SK-N-SH treated with all-trans-retinoic acid at 6 μM for 48 hours (cell line): ENCODE measurements at regions not wholly inside any gene's neighbourhood (a gene's known extent, or its start where the extent isn't known, plus 50 kb on each side); places are given as distances from the start of the nearest gene placed in this dataset.

Experiments used
- ATAC-seq: fragments of 200-7000 bp; cut with Tn5 transposase; 3 replicates; pipeline ENCODE4 v1.9.1; 2020; ENCODE audit warnings: mild to moderate bottlenecking, moderate library complexity
- BACH2 ChIP-seq: fragments of 250-450 bp; sonication (Bioruptor Pico); IDR thresholded peaks from 2 replicates; pipeline ENCODE4 v1.9.0; 2021; ENCODE audit warnings: mild to moderate bottlenecking, borderline replicate concordance
- CREB5 ChIP-seq: fragments of 250-450 bp; sonication (Bioruptor Pico); IDR thresholded peaks from 2 replicates; pipeline ENCODE4 v1.5.1; 2020; ENCODE audit warnings: low read depth, mild to moderate bottlenecking, moderate library complexity
- CSDC2 ChIP-seq: fragments of 250-450 bp; sonication (Bioruptor Pico); IDR thresholded peaks from 2 replicates; pipeline ENCODE4 v1.5.0; 2020; ENCODE audit warnings: mild to moderate bottlenecking, moderate library complexity
- GLIS3 ChIP-seq: fragments of 250-450 bp; sonication (Bioruptor Pico); IDR thresholded peaks from 2 replicates; pipeline ENCODE4 v1.5.0; 2020; ENCODE audit warnings: mild to moderate bottlenecking, moderate library complexity
- ISL1 ChIP-seq: fragments of 250-450 bp; sonication (Bioruptor Pico); IDR thresholded peaks from 2 replicates; pipeline ENCODE4 v2.1.2; 2022; ENCODE audit warnings: mild to moderate bottlenecking, moderate library complexity
- OSR1 ChIP-seq: fragments of 250-450 bp; sonication (Bioruptor Pico); IDR thresholded peaks from 2 replicates; pipeline ENCODE4 v1.8.0; 2022; ENCODE audit warnings: moderate library complexity, mild to moderate bottlenecking, inconsistent platforms
- PPARA ChIP-seq: fragments of 250-450 bp; sonication (Bioruptor Pico); IDR thresholded peaks from 2 replicates; pipeline ENCODE4 v1.5.0; 2020; ENCODE audit warnings: mild to moderate bottlenecking, borderline replicate concordance
- RARB ChIP-seq: fragments of 250-450 bp; sonication (Bioruptor Pico); IDR thresholded peaks from 2 replicates; pipeline ENCODE4 v1.8.0; 2021; ENCODE audit warnings: mild to moderate bottlenecking, moderate library complexity
- SNAI2 ChIP-seq: fragments of 250-450 bp; sonication (Bioruptor Pico); IDR thresholded peaks from 2 replicates; pipeline ENCODE4 v1.5.0; 2020; ENCODE audit warnings: mild to moderate bottlenecking, moderate library complexity
- ZC3H10 ChIP-seq: fragments of 250-450 bp; sonication (Bioruptor Pico); IDR thresholded peaks from 2 replicates; pipeline ENCODE4 v1.5.1; 2021; ENCODE audit warnings: mild to moderate bottlenecking, moderate library complexity
- ZFP3 ChIP-seq: fragments of 250-450 bp; sonication (Bioruptor Pico); IDR thresholded peaks from 2 replicates; pipeline ENCODE4 v1.5.0; 2020; ENCODE audit warnings: mild to moderate bottlenecking, moderate library complexity
- ZFP30 ChIP-seq: fragments of 450-650 bp; formaldehyde crosslinking; IDR thresholded peaks from 2 replicates; pipeline ENCODE4 v1.5.0; 2022; ENCODE audit warnings: mild to moderate bottlenecking, moderate library complexity
- ZNF565 ChIP-seq: fragments of 450-650 bp; formaldehyde crosslinking; conservative IDR thresholded peaks from 2 replicates; pipeline ENCODE4 v1.5.0; 2020; ENCODE audit warnings: low read depth, mild to moderate bottlenecking, moderate library complexity
- ZNF8 ChIP-seq: fragments of 450-650 bp; formaldehyde crosslinking; IDR thresholded peaks from 2 replicates; pipeline ENCODE4 v1.5.0; 2020; ENCODE audit warnings: mild to moderate bottlenecking, moderate library complexity
- TF ChIP-seq, protein P1 (sequence below): fragments of 250-450 bp; sonication (Bioruptor Pico); IDR thresholded peaks from 2 replicates; pipeline ENCODE4 v1.5.0; 2020; ENCODE audit warnings: mild to moderate bottlenecking, moderate library complexity
- TF ChIP-seq, protein P2 (sequence below): fragments of 250-450 bp; sonication (Bioruptor Pico); IDR thresholded peaks from 2 replicates; pipeline ENCODE4 v1.8.0; 2020; ENCODE audit warnings: mild to moderate bottlenecking, moderate library complexity, borderline replicate concordance
- TF ChIP-seq, protein P3 (sequence below): fragments of 250-450 bp; sonication (Bioruptor Pico); IDR thresholded peaks from 2 replicates; pipeline ENCODE4 v1.8.0; 2021; ENCODE audit warnings: low read depth, mild to moderate bottlenecking, moderate library complexity, borderline replicate concordance
- TF ChIP-seq, protein P4 (sequence below): fragments of 250-450 bp; sonication (Bioruptor Pico); IDR thresholded peaks from 2 replicates; pipeline ENCODE4 v1.5.1; 2021; ENCODE audit warnings: mild to moderate bottlenecking, moderate library complexity

DNA sequence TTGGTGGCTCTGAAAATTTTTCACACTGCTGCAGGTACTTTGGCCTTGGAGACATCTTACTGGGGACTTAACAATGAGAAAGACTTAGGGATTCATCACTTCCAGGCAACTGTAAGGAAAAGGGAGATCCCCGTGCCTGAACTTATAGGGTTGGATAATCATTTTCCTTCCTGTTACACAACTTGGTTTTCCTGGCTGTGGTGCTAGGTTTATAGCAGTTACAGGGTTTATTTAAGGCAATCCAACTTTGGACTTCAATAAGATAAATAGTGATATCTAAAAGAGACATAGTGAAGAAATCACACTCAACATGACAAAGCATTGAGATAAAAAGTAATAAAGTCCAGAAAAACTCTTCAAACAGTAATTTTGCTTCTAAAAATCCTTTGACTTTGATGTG, 70.2 kb upstream of the RAPH1 start:
- no peak for ATAC-seq
- TF ChIP-seq GLIS3 (CRISPR knock-in tag) (no peak), CSDC2 (no peak)
- TF ChIP-seq, all 23 proteins: peak for 0

- no peak for TF ChIP-seq ZNF565
- TF ChIP-seq ISL1 (CRISPR knock-in tag) = no peak
- TF ChIP-seq, protein P1, sequence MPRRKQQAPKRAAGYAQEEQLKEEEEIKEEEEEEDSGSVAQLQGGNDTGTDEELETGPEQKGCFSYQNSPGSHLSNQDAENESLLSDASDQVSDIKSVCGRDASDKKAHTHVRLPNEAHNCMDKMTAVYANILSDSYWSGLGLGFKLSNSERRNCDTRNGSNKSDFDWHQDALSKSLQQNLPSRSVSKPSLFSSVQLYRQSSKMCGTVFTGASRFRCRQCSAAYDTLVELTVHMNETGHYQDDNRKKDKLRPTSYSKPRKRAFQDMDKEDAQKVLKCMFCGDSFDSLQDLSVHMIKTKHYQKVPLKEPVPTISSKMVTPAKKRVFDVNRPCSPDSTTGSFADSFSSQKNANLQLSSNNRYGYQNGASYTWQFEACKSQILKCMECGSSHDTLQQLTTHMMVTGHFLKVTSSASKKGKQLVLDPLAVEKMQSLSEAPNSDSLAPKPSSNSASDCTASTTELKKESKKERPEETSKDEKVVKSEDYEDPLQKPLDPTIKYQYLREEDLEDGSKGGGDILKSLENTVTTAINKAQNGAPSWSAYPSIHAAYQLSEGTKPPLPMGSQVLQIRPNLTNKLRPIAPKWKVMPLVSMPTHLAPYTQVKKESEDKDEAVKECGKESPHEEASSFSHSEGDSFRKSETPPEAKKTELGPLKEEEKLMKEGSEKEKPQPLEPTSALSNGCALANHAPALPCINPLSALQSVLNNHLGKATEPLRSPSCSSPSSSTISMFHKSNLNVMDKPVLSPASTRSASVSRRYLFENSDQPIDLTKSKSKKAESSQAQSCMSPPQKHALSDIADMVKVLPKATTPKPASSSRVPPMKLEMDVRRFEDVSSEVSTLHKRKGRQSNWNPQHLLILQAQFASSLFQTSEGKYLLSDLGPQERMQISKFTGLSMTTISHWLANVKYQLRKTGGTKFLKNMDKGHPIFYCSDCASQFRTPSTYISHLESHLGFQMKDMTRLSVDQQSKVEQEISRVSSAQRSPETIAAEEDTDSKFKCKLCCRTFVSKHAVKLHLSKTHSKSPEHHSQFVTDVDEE (CRISPR knock-in tag) = no peak
- no peak for TF ChIP-seq ZNF8 (CRISPR knock-in tag)
- no peak for TF ChIP-seq ZFP3
- TF ChIP-seq ZC3H10 = no peak
- TF ChIP-seq CREB5 (CRISPR knock-in tag) = no peak
- TF ChIP-seq SNAI2 (CRISPR knock-in tag) = no peak
- no peak for TF ChIP-seq PPARA (CRISPR knock-in tag)
- no peak for TF ChIP-seq GLIS3 (CRISPR knock-in tag)
- TF ChIP-seq, protein P2, sequence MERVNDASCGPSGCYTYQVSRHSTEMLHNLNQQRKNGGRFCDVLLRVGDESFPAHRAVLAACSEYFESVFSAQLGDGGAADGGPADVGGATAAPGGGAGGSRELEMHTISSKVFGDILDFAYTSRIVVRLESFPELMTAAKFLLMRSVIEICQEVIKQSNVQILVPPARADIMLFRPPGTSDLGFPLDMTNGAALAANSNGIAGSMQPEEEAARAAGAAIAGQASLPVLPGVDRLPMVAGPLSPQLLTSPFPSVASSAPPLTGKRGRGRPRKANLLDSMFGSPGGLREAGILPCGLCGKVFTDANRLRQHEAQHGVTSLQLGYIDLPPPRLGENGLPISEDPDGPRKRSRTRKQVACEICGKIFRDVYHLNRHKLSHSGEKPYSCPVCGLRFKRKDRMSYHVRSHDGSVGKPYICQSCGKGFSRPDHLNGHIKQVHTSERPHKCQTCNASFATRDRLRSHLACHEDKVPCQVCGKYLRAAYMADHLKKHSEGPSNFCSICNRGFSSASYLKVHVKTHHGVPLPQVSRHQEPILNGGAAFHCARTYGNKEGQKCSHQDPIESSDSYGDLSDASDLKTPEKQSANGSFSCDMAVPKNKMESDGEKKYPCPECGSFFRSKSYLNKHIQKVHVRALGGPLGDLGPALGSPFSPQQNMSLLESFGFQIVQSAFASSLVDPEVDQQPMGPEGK = no peak
- TF ChIP-seq, protein P3, sequence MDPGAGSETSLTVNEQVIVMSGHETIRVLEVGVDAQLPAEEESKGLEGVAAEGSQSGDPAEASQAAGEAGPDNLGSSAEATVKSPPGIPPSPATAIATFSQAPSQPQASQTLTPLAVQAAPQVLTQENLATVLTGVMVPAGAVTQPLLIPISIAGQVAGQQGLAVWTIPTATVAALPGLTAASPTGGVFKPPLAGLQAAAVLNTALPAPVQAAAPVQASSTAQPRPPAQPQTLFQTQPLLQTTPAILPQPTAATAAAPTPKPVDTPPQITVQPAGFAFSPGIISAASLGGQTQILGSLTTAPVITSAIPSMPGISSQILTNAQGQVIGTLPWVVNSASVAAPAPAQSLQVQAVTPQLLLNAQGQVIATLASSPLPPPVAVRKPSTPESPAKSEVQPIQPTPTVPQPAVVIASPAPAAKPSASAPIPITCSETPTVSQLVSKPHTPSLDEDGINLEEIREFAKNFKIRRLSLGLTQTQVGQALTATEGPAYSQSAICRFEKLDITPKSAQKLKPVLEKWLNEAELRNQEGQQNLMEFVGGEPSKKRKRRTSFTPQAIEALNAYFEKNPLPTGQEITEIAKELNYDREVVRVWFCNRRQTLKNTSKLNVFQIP (CRISPR knock-in tag) = no peak
- no peak for ATAC-seq
Observed at GRCh38 chr2:203606051-203606450, 71.0 kb upstream of the RAPH1 start.

DNA sequence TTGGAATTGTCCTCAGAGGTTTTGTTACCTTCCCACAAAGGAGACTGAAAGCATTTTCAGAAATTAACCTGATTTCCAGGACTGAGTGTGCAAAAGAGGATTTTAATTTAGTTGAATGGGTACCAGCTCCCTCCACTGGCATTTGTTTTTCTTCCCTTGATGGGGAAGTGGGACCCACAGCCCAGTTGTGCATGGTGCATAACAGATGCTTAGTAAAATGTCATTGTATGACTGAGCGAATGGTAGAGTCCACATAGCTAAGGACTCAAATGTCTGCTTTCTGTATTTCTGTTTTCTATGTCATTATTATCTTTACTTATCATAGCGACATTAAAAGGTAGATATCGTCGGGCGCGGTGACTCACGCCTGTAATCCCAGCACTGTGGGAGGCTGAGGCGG, 75.5 kb upstream of the RAPH1 start:
- TF ChIP-seq, protein P1 (CRISPR knock-in tag) = no peak
- ATAC-seq = no peak

DNA sequence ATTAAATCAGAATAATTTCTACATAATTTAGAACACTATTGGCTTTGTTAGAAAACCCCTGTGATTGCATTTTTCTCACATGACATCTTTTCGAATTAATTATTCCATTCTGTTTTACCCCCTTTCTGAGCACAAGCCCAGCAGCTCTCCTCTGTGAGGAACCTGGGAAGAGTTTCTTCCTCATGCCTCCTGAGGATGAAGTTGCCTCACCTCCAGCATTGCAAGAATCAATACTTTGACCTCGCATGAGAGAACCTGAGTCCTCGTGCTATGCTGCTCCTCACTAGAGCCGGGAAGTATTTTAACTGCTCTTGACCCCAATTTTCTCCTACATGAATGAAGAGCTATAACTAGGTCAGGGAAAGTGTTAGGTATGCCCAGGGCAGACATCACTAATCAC, 77.1 kb upstream of the RAPH1 start:
- ATAC-seq = no peak; the same call in 2 of the 3 replicates
- TF ChIP-seq OSR1 (CRISPR knock-in tag) (no peak), ZFP30 (no peak), PPARA (CRISPR knock-in tag) (no peak)
- TF ChIP-seq, all 23 proteins: peak for 0

DNA sequence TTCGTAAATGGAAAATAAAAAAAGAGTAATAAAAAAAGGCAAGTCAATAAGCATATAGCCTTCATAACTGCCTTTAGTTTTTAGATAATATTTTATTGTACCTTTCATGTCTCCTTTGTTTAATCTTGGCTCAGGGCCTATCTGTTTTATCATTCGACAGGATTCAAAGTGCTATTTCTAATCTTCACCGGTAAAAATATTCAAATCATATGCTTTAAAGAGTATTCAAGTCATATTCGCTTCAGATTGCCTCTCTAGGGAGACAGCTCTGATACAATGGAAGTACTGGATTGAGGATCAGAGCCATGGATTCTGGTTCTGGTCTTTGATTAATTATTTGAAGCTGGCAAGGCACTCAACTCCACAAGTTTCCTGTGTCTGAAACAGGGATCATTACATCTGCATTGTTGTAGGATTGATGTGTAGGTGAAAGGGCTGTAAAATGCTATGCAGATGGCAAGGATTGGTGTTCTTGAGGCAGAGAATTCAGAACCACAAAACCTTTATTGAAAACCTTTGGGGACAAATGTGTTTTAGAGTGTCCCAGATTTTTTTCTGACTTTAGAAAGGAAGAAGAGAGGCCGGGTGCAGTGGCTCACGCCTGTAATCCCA, 84.3 kb upstream of the RAPH1 start:
- no peak for ATAC-seq

More for the DNA sequence above, 84.3 kb upstream of the RAPH1 start:
- no peak for TF ChIP-seq ZNF565
- no peak for TF ChIP-seq ISL1 (CRISPR knock-in tag)
- TF ChIP-seq, protein P4, sequence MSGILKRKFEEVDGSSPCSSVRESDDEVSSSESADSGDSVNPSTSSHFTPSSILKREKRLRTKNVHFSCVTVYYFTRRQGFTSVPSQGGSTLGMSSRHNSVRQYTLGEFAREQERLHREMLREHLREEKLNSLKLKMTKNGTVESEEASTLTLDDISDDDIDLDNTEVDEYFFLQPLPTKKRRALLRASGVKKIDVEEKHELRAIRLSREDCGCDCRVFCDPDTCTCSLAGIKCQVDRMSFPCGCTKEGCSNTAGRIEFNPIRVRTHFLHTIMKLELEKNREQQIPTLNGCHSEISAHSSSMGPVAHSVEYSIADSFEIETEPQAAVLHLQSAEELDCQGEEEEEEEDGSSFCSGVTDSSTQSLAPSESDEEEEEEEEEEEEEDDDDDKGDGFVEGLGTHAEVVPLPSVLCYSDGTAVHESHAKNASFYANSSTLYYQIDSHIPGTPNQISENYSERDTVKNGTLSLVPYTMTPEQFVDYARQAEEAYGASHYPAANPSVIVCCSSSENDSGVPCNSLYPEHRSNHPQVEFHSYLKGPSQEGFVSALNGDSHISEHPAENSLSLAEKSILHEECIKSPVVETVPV (CRISPR knock-in tag) = no peak
- no peak for TF ChIP-seq BACH2
- no peak for TF ChIP-seq RARB (CRISPR knock-in tag)
- TF ChIP-seq PPARA (CRISPR knock-in tag) = no peak
- no peak for TF ChIP-seq ZFP30
- TF ChIP-seq, protein P3 (CRISPR knock-in tag) = no peak
- no peak for TF ChIP-seq ZFP3
- no peak for TF ChIP-seq GLIS3 (CRISPR knock-in tag)
- no peak for TF ChIP-seq SNAI2 (CRISPR knock-in tag)
